Stimulated activated CD8-positive, alpha-beta memory T cell treated with anti-CD3 and anti-CD28 coated beads, Interleukin-4, amount 100 ng/mL, for 4 hours (primary cell): ENCODE measurements at regions not wholly inside any gene's neighbourhood (a gene's known extent, or its start where the extent isn't known, plus 50 kb on each side); places are given as distances from the start of the nearest gene placed in this dataset.
"Not testable (repeated sequence)": the region's sequence is repeated elsewhere in the genome, so short reads cannot be mapped to it uniquely, and the experiment has no call there.

Experiments
- DNase-seq, 2 donors: peaks; one replicate each; pipeline ENCODE4 v3.0.0-alpha.2; 2020; ENCODE audit warnings: low read depth in 2 of 2, low spot score in 1 of 2

DNA sequence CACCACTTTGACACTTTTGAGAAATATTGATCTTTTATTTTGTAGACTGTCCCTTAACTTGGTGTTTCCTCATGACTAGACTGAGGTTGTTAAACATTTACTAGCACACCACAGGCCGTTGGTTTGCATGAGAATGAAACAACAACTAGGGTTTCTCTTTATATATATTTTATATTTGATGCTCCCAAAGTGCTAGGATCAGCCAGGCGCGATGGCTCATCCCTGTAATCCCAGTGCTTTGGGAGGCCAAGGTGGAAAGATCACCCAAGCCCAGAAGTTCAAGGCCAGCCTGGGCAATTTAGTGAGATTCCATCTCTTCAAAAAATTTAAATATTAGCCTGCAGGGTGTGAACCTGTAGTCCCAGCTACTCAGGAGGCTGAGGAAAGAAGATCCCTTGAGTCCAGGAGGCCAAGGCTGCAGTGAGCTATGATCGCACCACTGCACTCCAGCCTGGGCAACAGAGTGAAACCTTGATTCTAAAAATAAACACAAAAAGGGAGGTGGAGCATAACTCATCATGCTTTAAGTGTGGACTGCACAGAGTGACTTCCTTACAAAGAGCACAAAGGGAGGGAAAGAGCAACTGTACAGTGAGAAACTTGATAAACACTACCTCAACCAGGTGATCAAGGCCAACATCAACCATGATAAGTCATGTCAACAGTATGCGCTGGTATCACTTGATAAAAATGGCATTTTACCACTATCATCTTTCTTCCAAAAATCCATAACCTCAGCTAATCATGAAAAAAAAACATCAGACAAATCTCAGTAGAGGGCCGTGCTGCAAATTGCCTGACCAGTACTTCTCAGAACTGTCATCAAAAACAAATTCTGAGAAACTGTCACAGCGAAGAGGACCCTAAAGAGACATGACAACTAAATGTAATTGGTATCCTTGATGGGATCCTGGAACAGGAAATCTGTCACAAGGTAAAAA is 72.8 kb upstream of the ATF7IP2 start:
- no peak for DNase-seq

DNA sequence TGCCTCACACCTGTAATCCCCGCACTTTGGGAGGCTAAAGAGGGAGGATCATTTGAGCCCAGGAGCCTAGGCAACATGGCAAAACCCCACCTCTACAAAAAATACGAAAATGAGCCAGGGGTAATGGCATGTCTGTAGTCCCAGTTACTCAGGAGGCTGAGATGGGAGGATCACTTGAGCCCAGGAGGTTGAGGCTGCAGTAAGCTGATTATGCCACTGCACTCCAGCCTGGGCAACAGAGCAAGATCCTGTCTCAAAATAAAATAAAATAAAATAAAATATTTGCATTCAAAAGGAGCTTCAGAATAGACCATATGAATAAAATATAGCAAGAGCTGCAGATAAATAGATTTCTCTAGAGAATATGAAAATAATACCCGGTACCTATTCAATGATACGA is 71.5 kb upstream of the ATF7IP2 start:
- DNase-seq, result no peak

DNA sequence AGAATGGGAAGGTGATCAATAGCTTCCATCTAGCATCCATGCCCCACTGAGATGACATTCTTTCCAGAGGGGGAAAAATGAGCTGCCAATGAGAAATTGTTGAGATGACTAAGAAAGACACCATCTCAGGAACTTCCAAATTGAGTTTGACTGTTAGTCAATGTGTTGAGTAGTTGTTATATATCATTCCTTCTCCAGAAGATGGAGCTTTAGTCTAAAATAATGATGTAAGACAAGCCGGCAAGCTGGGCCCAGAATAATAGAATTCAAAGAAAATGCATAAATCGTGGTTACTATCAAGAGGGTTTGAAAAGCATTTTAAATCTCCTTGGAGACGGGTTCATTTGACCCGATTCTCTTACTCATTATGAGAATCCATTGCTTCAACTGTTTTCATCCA is 71.0 kb upstream of the ATF7IP2 start:
- DNase-seq, result no peak

DNA sequence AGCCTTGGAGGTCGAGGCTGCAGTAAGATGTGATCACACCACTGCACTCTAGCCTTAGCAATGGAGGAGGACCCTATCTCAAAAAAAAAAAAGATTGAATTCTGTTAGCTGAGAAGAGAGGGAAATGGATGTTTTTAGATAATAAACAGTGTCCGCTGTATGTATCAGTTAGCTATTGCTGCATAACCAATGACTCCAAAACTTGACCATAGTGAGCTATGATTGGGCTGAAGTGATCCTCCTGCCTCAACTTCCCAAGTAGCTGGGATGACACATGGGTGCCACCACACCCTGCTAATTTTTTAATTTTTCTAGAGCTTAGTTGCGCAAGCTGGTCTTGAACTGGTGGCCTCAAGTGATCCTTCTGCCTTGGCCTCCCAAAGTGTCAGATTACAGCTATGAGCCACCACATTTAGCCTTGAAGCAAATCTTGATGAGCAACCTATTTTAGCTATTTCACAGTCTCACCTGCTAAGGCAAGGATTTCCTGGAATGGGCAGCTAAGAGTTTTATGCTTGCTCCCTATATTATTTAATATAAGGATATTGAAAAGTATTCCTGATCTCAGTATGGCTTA is 68.3 kb upstream of the ATF7IP2 start:
- no peak for DNase-seq

DNA sequence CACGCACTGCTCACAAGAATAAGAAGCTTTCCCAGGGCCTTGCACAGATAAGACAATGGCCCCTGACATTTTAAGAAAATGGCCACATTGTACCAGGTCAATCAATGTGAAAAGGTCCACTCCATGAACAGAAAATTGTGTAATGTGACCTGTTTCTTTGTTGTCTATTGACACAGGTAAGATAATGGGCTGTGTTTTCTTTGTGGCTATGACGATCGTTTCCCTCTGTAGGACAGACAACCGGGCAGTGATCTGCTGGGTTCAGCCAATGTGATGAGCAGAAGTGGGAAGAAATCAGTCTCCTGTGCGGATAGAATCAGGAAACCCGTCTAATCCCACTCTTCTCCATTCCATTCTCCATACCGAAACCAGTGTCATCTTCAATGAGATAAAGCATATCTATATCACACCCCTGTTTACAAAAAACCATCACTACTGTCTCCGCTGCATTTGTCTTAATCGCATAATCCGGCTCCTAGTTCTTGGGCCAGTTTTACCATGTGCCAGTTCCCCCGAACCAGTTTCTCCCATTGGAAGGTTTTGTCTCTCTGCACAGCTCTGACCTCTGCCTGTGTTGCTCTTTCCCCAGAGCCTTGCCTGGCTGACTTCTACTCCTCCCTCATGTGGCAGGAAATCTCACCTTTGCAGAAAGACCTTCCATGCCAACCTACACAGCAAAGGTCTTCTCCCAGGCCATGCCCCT is 66.9 kb upstream of the ATF7IP2 start:
- no peak for DNase-seq

DNA sequence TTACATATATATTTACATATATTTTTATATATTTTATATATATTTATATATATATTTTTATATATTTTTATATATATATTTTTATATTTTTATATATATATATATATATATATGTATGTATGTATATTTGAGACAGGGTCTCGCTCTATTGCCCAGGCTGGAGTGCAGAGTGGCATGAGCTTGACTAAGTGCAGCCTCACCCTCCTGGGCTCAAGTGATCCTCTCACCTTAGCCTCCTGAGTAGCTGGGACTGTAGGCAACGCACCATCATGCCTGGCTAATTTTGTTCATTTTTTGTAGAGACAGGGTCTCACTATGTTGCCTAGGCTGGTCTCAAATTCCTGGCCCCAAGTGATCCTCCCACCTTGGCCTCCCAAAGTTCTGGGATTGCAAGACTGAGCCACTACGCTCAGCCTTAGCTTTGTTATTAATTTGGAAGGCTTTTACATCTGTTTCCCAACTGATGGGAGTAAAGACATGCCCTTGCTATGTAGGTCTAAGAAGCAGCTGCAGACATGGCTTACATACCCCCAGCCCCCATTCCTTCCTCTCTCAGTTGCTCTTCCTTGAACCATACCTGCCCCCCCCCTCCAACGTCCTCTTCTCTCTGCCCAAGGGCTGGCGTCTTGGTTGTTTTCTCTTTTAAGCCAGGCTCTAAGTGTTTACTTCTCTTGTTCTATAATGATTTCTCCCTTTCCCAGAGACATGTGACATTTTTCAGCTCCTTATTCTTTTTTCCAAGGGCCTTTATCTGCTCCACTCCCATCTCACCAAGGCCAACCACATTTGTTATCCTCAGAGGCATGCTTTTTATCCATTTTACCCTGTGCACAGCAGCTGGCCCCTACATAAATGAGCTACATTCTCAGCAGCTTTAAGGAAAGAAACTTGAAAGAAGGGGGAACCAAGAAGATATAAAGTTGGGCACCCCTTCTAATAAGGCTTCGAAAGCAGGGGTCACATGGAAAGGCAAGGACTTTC is 64.2 kb upstream of the ATF7IP2 start:
- DNase-seq, result no peak

DNA sequence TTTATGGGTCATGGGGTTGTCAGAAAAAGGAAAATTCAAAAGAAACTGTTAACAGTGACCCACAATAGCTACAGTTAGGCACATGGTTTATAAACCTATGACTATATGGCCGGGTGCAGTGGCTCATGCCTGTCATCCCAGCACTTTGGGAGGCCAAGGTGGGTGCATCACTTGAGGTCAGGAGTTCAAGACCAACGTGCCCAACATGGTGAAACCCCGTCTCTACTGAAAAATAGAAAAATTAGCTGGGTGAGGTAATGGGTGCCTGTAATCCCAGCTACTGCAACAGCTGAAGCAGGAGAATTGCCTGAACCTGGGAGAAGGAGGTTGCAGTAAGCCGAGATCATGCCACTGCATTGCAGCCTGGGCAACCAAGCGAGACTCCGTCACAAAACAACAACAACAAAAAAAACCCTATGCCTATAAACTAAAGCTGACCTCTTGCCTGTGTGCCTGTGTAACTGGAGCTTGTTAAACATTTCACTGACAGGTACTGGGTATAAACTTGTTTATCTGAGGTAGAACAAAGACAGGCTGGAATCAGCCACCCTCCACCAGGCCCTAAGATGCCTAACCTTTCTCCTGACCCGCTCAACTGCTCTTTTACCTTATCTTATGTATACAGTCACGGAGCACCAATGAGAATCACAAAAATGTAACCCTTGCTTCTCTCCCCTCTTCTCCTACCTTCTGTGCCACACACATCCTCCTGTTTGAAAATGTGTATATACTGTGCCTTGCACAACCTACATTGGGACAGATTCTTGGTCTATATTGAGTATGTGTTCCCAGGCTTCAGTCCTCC is 62.9 kb upstream of the ATF7IP2 start:
- DNase-seq, result no peak

DNA sequence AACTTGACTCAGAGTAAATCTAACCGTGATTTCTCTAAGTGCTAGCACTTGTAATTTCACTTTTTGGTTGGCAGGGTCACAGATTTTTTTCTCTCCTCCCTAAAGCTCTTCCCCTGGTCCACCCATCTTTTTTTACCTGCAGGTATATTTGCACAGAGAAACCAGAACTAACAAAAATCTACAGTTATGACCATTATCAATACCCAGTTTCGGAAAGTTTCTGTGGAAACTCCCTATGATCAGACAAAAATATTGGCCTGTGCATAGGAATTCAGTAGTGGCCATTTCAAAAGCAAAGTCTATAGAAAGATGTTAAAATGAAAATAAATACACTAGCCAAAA is 62.4 kb upstream of the ATF7IP2 start:
- no peak for DNase-seq

DNA sequence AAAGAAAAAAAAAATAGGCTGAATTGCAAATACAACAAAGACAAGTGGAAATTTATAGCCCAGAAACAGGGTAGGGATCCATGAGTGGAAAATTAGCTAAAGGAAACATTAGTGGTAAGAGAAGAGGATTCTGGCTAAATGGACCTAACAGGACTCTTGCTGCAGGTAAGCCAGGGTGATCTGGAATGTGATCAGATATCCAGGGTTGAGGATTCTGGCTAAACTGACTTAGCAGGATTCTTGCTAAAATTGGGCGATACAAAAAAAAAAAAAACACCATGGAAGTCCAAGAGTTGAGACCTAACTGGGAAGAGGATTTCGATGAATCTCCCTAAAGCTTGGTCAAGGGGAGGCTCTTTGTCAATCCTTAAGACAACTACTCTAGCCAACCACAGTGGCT is 61.7 kb upstream of the ATF7IP2 start:
- no peak for DNase-seq

DNA sequence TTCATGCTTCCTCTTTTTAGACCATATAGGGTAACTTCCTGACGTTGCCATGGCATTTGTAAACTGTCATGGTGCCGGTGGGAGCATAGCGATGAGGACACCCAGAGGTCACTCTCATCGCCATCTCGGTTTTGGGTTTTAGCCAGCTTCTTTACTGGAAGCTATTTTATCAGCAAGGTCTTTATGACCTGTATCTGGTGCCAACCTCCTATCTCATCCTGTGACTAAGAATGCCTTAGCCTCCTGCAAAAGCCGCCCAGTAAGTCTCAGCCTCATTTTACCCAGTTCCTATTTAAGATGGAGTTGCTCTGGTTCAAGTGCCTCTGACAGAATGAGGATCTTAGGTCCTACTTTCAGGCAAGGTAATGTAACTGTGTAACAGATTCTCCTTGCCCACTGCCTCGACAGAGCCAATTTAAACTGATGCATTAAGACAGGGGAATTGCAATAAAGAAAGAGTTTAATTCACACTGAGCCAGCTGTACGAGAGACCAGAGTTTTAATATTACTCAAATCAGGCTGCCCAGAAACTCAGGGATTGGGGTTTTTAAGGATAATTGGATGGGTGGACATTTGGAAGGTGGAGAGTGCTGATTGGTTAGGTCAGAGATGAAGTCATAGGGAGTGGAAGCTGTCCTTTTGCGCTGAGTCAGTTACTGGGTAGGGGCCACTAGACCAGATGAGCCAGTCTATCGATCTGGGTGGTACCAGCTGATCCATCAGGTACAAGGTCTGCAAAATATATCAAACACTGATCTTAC is 59.9 kb upstream of the ATF7IP2 start:
- no peak for DNase-seq

DNA sequence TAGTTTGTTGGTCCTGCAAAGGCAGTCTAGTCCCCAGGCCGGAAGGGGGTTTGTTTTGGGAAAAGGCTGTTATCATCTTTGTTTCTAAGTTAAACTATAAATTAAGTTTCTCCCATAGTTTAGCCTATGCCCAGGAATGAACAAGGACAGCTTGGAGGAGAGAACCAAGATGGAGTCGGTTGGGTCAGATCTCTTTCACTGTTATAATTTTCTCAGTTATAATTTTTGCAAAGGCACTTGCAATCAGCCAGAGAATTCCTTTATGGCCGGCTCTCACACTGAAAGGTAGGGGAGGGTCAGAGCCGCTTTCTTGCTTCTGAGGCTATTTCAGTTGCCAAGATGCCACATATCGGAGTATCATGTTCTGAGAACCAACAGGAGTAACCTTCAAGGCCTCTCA is 59.2 kb upstream of the ATF7IP2 start:
- no peak for DNase-seq

DNA sequence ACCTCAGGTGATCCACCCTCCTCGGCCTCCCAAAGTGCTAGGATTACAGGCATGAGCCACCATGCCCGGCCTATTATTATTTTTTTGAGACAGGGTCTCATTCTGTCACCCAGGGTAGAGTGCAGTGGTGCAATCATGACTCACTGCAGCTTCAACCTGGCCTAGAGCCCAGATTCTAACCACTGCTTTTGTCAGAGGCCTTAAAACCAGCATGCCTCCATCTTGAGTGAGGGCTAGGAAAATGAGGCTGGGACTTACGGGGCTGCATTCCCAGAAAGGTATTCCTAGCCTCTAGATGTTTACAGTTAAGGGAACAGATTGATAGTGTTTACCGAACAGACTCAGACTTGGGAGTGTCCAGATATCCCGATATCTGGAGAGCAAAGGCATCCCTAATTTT is 57.6 kb upstream of the ATF7IP2 start:
- DNase-seq, result not testable (repeated sequence)

DNA sequence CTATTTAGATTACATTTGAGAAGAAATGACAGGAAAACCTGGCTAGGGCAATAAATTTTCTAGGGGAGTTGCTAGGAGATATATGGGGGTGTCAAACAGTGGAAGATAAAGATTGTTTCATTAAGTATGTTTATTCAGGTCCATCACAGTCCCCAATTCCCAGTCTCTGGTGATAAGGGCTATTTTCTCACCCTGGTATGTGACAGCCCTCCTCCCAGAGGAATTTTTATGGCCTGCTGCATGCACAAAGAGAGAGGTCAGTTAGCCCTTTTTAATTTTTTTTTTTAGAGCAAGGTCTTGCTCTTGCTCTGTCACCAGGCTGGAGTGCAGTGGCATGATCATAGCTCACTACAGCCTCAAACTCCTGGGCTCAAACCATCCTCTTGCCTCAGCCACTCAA is 53.6 kb upstream of the ATF7IP2 start:
- no peak for DNase-seq

DNA sequence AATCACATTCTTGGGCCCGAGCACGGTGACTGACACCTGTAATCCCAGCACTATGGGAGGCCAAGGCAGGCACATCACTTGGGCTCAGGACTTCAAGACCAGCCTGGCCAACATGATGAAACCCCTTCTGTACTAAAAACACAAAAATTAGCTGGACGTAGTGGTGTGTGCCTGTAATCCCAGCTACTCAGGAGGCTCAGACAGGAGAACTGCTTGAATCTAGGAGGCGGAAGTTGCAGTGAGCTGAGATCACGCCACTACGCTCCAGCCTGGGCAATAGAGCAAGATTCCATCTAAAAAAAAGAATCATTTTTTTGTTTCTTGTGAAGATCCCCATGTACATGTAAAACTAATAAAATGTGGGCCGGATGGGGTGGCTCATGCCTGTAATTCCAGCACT is 53.1 kb upstream of the ATF7IP2 start:
- DNase-seq, result no peak

DNA sequence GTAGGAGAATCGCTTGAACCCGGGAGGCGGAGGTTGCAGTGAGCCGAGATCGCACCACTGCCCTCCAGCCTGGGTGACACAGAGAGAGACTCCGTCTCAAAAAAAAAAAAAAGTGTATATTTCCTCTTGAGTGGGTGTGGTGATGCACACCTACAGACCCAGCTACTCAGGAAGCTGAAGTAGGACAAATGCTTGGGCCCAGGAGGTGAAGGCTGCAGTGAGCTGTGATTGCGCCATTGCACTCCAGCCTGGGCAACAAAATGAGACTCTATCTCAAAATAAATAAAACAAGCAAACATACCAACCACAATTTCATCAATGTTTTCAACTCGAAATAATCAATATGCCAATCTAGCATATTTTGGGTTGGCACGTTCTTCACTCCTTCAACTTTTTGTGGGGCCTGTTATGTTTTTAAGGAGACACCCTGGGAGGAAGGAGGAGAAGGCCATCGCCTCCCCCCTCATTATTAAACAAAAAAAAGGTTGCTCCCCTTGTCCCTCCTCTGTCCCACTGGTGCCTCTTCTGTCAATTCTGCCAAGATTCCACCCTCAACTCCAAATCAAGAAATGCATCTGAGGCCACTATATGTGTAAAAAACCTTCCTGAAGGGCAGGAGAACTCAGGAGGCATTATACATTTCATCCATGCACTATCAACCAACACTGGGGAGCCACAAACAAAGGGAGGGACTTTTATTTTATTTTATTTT is 52.4 kb upstream of the ATF7IP2 start:
- DNase-seq, result no peak

DNA sequence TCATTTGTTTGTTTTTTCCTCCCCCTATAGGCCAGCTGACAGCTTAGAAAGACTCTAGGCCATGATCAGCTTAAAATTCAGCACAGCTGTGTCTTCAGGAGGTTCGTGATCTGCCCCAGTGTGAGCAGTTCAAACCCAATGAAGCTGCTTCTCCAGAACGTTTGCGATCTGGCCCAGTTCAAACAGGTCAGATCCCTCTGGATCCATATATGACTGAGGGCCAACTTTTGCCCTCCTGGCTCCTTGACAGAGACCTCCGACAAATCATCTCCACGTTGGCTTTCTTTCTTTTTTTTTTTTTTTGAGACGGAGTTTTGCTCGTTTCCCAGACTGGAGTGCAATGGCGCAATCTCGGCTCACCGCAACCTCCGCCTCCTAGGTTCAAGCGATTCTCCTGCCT is 50.2 kb upstream of the ATF7IP2 start:
- no peak for DNase-seq
